ENCODE measurements at regions not wholly inside any gene's neighbourhood (a gene's known extent, or its start where the extent isn't known, plus 50 kb on each side); places are given as distances from the start of the nearest gene placed in this dataset.

DNA sequence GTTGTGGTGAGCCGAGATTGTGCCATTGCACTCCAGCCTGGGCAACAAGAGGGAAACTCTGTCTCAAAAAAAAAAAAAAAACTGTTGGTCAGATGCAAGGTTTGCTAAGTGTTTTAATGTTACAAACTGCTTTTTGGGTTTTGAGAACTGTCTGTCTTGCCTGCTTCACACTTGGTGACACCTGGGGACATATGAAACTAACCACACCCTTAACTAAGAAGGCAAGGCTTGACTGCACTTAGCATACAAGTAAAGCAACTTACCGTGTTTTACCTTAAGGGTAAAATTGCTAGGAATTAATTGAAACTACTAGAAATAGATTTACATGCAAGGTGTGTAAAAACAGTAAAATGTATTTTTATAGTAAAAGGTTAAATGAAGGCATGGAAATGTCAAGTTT is 180.4 kb downstream of the OR13H1 start:
- no TSS peak for BruUV-seq (replicated peaks)
- TF ChIP-seq EZH2 (IDR thresholded peaks at IDR 0.05; ENCODE audit: borderline replicate concordance, low read depth, low read length, poor library complexity, severe bottlenecking): no peak
- TF ChIP-seq, protein P1, sequence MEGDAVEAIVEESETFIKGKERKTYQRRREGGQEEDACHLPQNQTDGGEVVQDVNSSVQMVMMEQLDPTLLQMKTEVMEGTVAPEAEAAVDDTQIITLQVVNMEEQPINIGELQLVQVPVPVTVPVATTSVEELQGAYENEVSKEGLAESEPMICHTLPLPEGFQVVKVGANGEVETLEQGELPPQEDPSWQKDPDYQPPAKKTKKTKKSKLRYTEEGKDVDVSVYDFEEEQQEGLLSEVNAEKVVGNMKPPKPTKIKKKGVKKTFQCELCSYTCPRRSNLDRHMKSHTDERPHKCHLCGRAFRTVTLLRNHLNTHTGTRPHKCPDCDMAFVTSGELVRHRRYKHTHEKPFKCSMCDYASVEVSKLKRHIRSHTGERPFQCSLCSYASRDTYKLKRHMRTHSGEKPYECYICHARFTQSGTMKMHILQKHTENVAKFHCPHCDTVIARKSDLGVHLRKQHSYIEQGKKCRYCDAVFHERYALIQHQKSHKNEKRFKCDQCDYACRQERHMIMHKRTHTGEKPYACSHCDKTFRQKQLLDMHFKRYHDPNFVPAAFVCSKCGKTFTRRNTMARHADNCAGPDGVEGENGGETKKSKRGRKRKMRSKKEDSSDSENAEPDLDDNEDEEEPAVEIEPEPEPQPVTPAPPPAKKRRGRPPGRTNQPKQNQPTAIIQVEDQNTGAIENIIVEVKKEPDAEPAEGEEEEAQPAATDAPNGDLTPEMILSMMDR (conservative IDR thresholded peaks at IDR 0.05; ENCODE audit: low read depth, low read length): no peak
- no peak for DNase-seq (ENCODE audit: low spot score)
- H3K9me3 ChIP-seq (ENCODE audit: low read depth, low read length, poor library complexity, severe bottlenecking): no peaks in the 10 kb centered on the region
- POLR2A ChIA-PET (ENCODE audit: low non-redundant PET): no interaction called here
- CTCF ChIA-PET: no interaction called here
- H3K27ac ChIP-seq (ENCODE audit: low read depth, low read length, poor library complexity, severe bottlenecking): no peak overlapping the region
- no peaks in the 10 kb centered on the region for H3K36me3 ChIP-seq (ENCODE audit: insufficient read depth, low read length, poor library complexity, severe bottlenecking)
- no peaks in the 10 kb centered on the region for H3K4me1 ChIP-seq (ENCODE audit: insufficient read depth, low read length, poor library complexity, severe bottlenecking)
- H3K27me3 ChIP-seq (replicated peaks; ENCODE audit: insufficient read depth, low read depth, low read length, poor library complexity): no peaks in the 10 kb centered on the region
- intact Hi-C loops (cut with micrococcal nuclease; ENCODE audit: unreplicated experiment): no loop called here
- no peak overlapping the region for H3K4me3 ChIP-seq (ENCODE audit: low read depth, low read length, poor library complexity, severe bottlenecking)

DNA sequence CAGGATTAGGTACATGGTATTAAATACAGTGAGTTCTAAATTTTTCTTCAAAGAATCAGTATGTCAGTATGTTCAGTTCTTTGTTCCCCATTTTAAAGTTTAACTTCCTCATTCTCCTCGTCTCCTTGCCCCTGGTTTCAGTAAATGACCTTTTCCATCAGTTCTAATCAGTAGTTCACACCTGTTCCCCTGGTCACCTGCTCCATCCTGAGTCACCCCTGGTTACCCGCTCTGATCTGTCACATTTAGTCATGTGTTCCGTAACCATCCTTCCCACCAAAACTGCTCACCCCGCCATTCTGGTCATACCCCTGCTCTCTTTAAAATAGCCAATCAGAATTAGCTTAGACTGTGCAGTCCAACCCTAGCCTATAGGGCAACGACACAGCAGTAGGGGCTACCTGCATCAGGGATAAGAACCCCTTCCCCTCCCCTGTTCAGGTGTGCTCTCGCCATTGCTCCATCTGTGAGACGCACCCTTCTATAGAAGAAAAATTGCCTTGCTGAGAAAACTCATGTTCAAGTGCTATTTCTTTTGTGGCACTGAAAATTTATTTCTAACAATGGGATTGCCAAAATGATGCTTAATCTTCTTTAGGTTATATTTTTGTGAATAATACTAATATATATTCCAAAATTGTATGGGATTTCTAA is 181.3 kb downstream of the OR13H1 start:
- ChIA-PET POLR2A (ENCODE audit: low non-redundant PET) (no interaction called here), CTCF (no interaction called here)
- Histone ChIP-seq H3K36me3 (ENCODE audit: insufficient read depth, low read length, poor library complexity, severe bottlenecking) (no peaks in the 10 kb centered on the region), H3K27ac (ENCODE audit: low read depth, low read length, poor library complexity, severe bottlenecking) (no peak overlapping the region), H3K4me3 (ENCODE audit: low read depth, low read length, poor library complexity, severe bottlenecking) (no peak overlapping the region), H3K4me1 (ENCODE audit: insufficient read depth, low read length, poor library complexity, severe bottlenecking) (no peaks in the 10 kb centered on the region), H3K9me3 (ENCODE audit: low read depth, low read length, poor library complexity, severe bottlenecking) (no peaks in the 10 kb centered on the region), H3K27me3 (replicated peaks; ENCODE audit: insufficient read depth, low read depth, low read length, poor library complexity) (no peaks in the 10 kb centered on the region)
- intact Hi-C loops (cut with micrococcal nuclease; ENCODE audit: unreplicated experiment): no loop called here
- no TSS peak for BruUV-seq (replicated peaks)
- no peak for DNase-seq (ENCODE audit: low spot score)
- TF ChIP-seq EZH2 (IDR thresholded peaks at IDR 0.05; ENCODE audit: borderline replicate concordance, low read depth, low read length, poor library complexity, severe bottlenecking): no peak
- TF ChIP-seq, protein P1 (conservative IDR thresholded peaks at IDR 0.05; ENCODE audit: low read depth, low read length): no peak

DNA sequence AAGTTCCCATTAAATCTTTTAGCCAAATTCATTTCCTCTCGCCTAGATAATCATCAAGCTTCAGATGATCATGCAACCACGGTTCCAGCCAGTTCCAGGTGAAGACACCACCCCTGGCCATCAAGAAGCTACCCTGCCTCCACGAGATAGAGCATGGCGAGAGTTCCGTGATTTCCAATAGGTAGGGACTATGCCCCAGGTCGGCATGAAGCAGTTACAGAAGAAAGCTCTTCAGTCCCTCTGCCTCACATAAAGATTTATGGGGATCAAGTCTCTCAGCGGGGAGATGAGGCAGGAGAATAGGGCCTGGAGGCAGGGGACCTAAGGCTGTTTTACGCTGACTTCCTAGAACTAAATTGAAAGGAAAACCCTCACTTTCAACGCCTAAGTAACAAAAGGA is 183.9 kb downstream of the OR13H1 start:
- Histone ChIP-seq H3K4me3 (ENCODE audit: low read depth, low read length, poor library complexity, severe bottlenecking) (no peak overlapping the region), H3K9me3 (ENCODE audit: low read depth, low read length, poor library complexity, severe bottlenecking) (no peaks in the 10 kb centered on the region), H3K4me1 (ENCODE audit: insufficient read depth, low read length, poor library complexity, severe bottlenecking) (no peaks in the 10 kb centered on the region), H3K27me3 (replicated peaks; ENCODE audit: insufficient read depth, low read depth, low read length, poor library complexity) (no peaks in the 10 kb centered on the region), H3K27ac (ENCODE audit: low read depth, low read length, poor library complexity, severe bottlenecking) (no peak overlapping the region), H3K36me3 (ENCODE audit: insufficient read depth, low read length, poor library complexity, severe bottlenecking) (no peaks in the 10 kb centered on the region)
- ChIA-PET POLR2A (ENCODE audit: low non-redundant PET) (no interaction called here), CTCF (no interaction called here)
- TF ChIP-seq EZH2 (IDR thresholded peaks at IDR 0.05; ENCODE audit: borderline replicate concordance, low read depth, low read length, poor library complexity, severe bottlenecking): no peak
- TF ChIP-seq, protein P1 (conservative IDR thresholded peaks at IDR 0.05; ENCODE audit: low read depth, low read length): no peak
- no TSS peak for BruUV-seq (replicated peaks)
- intact Hi-C loops (cut with micrococcal nuclease; ENCODE audit: unreplicated experiment): no loop called here
- DNase-seq (ENCODE audit: low spot score): no peak
